Adipocyte (in vitro differentiated cells): ENCODE measurements at regions not wholly inside any gene's neighbourhood (a gene's known extent, or its start where the extent isn't known, plus 50 kb on each side); places are given as distances from the start of the nearest gene placed in this dataset.

Source experiments
- DNase-seq: peaks from one replicate; pipeline ENCODE4 v3.0.0-alpha.2; 2015; ENCODE audit warnings: low read depth
- H3K27me3 ChIP-seq: replicated peaks from 2 replicates; pipeline ENCODE4 v1.7.0; 2013; ENCODE audit warnings: mild to moderate bottlenecking, low read length, moderate library complexity; ENCODE audit not compliant: control insufficient read depth, insufficient read depth
- H3K36me3 ChIP-seq: 2 replicates; pipeline ENCODE4 v1.7.0; 2013; ENCODE audit warnings: low read length, mild to moderate bottlenecking, moderate library complexity; ENCODE audit not compliant: control insufficient read depth, insufficient read depth, severe bottlenecking
- H3K4me1 ChIP-seq: 2 replicates; pipeline ENCODE4 v1.7.0; 2013; ENCODE audit warnings: mild to moderate bottlenecking, low read length, moderate library complexity; ENCODE audit not compliant: control insufficient read depth, insufficient read depth
- H3K4me3 ChIP-seq: 2 replicates; pipeline ENCODE4 v1.7.0; 2013; ENCODE audit warnings: mild to moderate bottlenecking, low read length, moderate library complexity
- H3K9ac ChIP-seq: 2 replicates; pipeline ENCODE4 v1.7.0; 2013; ENCODE audit warnings: mild to moderate bottlenecking, low read length, moderate library complexity
- H3K9me3 ChIP-seq: 2 replicates; pipeline ENCODE4 v1.7.0; 2013; ENCODE audit warnings: mild to moderate bottlenecking, low read length, moderate library complexity; ENCODE audit not compliant: control insufficient read depth

GRCh38 chr7:83882551-83882950 is 233.6 kb upstream of the SEMA3E start:
- peak; percentile 50 for DNase-seq
- H3K36me3 ChIP-seq, result no peaks in the 10 kb centered on the region
- H3K4me3 ChIP-seq, result no peak overlapping the region
- H3K4me1 ChIP-seq, result no peaks in the 10 kb centered on the region
- no peaks in the 10 kb centered on the region for H3K9me3 ChIP-seq
- no peaks in the 10 kb centered on the region for H3K27me3 ChIP-seq
- H3K9ac ChIP-seq, result no peak overlapping the region

GRCh38 chr7:83879063-83879462 is 230.1 kb upstream of the SEMA3E start:
- Histone ChIP-seq H3K4me1 (no peaks in the 10 kb centered on the region), H3K27me3 (no peaks in the 10 kb centered on the region), H3K4me3 (no peak overlapping the region), H3K9me3 (no peaks in the 10 kb centered on the region), H3K36me3 (no peaks in the 10 kb centered on the region), H3K9ac (no peak overlapping the region)
- peak; percentile 15 for DNase-seq

- Histone ChIP-seq H3K4me3 (no peak overlapping the region), H3K36me3 (no peaks in the 10 kb centered on the region), H3K9me3 (no peaks in the 10 kb centered on the region), H3K27me3 (no peaks in the 10 kb centered on the region), H3K9ac (no peak overlapping the region), H3K4me1 (no peaks in the 10 kb centered on the region)
- DNase-seq, result no peak
Observed at GRCh38 chr7:83878614-83879013, 229.7 kb upstream of the SEMA3E start.

DNA sequence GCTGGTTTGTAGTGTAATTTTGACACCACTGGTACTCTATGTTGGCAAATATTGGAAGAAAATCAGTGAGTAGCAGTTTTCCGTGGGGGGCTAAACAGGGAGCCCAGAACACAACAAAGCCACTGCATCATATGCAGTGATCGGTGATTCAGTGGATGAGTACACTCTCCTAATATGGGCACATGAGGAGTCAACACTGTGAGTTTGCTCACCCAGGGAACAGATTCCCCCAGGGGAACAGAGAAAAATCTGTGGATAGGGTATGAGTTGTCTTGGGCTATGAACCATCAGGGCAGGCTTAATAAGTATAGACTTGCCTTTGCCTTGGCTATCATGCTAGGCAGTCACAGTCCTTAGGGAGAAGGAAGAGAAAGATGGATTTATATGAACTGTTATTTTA is 227.7 kb upstream of the SEMA3E start:
- peak; percentile 42 for DNase-seq
- H3K27me3 ChIP-seq, result no peaks in the 10 kb centered on the region
- H3K4me1 ChIP-seq, result no peaks in the 10 kb centered on the region
- no peaks in the 10 kb centered on the region for H3K36me3 ChIP-seq
- H3K9ac ChIP-seq, result no peak overlapping the region
- H3K9me3 ChIP-seq, result no peaks in the 10 kb centered on the region
- no peak overlapping the region for H3K4me3 ChIP-seq

DNA sequence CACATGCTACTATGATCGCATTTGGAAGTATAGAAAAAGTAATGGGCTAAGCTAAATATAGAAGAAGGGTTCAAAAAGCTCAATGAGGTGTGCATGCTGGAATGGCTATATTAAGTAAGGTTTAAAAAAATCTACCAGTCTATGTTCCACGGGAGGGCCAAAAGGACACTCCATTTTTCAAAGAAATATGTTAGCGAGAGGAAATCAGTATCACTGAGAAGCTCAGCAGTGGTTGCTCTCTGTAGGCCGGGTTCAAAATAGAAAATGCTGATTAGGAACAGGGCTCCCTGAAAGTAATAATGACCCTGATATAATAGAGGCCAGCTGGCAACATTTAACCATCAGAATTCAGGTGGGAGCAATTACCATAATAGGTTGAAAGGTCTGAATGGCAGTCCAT is 224.5 kb upstream of the SEMA3E start:
- DNase-seq, result no peak
- no peak overlapping the region for H3K4me3 ChIP-seq
- no peaks in the 10 kb centered on the region for H3K36me3 ChIP-seq
- H3K9me3 ChIP-seq, result no peaks in the 10 kb centered on the region
- H3K4me1 ChIP-seq, result no peaks in the 10 kb centered on the region
- no peaks in the 10 kb centered on the region for H3K27me3 ChIP-seq
- no peak overlapping the region for H3K9ac ChIP-seq

- no peak for DNase-seq
- no peaks in the 10 kb centered on the region for H3K36me3 ChIP-seq
- no peaks in the 10 kb centered on the region for H3K9me3 ChIP-seq
- H3K4me3 ChIP-seq, result no peak overlapping the region
- H3K4me1 ChIP-seq, result no peaks in the 10 kb centered on the region
- no peak overlapping the region for H3K9ac ChIP-seq
- no peaks in the 10 kb centered on the region for H3K27me3 ChIP-seq
Observed at GRCh38 chr7:83872501-83872900, 223.6 kb upstream of the SEMA3E start.

GRCh38 chr7:83870515-83870914 is 221.6 kb upstream of the SEMA3E start:
- Histone ChIP-seq H3K9ac (no peak overlapping the region), H3K9me3 (no peaks in the 10 kb centered on the region), H3K27me3 (no peaks in the 10 kb centered on the region), H3K4me1 (no peaks in the 10 kb centered on the region), H3K4me3 (no peak overlapping the region), H3K36me3 (no peaks in the 10 kb centered on the region)
- no peak for DNase-seq

- H3K9ac ChIP-seq, result no peak overlapping the region
- no peaks in the 10 kb centered on the region for H3K9me3 ChIP-seq
- H3K4me1 ChIP-seq, result no peaks in the 10 kb centered on the region
- no peak overlapping the region for H3K4me3 ChIP-seq
- H3K36me3 ChIP-seq, result no peaks in the 10 kb centered on the region
- no peaks in the 10 kb centered on the region for H3K27me3 ChIP-seq
- no peak for DNase-seq
Observed at GRCh38 chr7:83866582-83866981, 217.6 kb upstream of the SEMA3E start.

DNA sequence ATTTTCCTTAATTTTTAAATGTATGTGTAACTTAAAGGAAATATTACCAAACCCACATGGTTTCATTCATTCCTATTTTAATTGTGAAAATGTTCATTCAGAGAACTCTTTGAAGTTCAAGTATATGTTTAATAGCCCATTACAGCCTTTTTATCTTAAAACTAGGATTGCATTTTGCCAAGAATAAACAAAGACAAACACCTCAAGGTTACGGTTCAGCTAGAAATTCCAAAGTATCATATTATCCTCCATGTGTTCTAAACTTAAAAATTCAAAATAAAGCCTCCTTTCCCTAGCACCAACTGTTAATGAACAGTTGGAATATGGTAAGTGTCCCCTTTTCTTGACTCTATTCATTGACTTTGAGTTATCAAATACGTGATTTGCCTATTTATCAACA is 215.6 kb upstream of the SEMA3E start:
- Histone ChIP-seq H3K9me3 (no peaks in the 10 kb centered on the region), H3K9ac (no peak overlapping the region), H3K4me1 (no peaks in the 10 kb centered on the region), H3K27me3 (no peaks in the 10 kb centered on the region), H3K4me3 (no peak overlapping the region), H3K36me3 (no peaks in the 10 kb centered on the region)
- no peak for DNase-seq

GRCh38 chr7:83863906-83864305 is 215.0 kb upstream of the SEMA3E start:
- Histone ChIP-seq H3K4me3 (no peak overlapping the region), H3K36me3 (no peaks in the 10 kb centered on the region), H3K9me3 (no peaks in the 10 kb centered on the region), H3K9ac (no peak overlapping the region), H3K4me1 (no peaks in the 10 kb centered on the region), H3K27me3 (no peaks in the 10 kb centered on the region)
- DNase-seq, result no peak

DNA sequence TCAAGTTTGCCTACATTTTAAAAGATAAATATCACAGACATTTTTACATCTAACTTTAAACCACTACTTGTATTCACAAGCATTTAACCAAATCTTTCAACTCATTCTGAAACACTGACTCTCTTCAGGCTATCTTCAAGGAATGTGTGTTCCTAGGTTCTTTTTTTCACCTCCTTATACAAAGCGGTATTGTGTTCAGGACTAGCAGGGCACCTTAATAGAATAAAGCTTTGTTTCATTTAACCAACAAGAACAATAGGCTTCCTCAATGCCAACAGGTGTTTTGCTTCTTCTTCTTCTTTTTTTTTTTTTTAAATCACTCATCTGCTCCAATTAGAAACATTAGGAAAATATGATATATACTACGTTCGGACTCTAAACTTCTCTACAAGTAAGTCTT is 212.9 kb upstream of the SEMA3E start:
- Histone ChIP-seq H3K9ac (no peak overlapping the region), H3K36me3 (no peaks in the 10 kb centered on the region), H3K4me1 (no peaks in the 10 kb centered on the region), H3K9me3 (no peaks in the 10 kb centered on the region), H3K4me3 (no peak overlapping the region), H3K27me3 (no peaks in the 10 kb centered on the region)
- no peak for DNase-seq

DNA sequence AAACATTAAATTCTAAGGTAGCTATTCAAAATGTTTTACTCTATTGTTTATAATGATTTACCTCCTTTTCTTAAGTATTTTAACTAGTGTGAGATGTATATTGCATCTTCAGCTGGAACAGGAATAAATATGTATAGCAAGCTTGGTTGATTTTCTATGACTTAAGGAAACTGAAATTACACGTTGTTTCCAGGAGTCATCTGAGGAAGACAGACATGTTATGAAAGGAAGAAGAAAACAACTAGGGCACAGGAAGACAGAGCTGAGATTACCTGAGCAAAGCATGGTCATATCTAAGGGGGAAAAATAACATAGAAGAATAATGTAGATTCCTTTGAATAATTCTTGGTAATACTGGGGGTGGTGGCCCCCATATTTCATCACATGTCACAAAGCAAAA is 210.9 kb upstream of the SEMA3E start:
- Histone ChIP-seq H3K27me3 (no peaks in the 10 kb centered on the region), H3K4me3 (no peak overlapping the region), H3K9ac (no peak overlapping the region), H3K9me3 (no peaks in the 10 kb centered on the region), H3K4me1 (no peaks in the 10 kb centered on the region), H3K36me3 (no peaks in the 10 kb centered on the region)
- DNase-seq, result no peak
